Smooth muscle cell (in vitro differentiated cells): ENCODE measurements at regions not wholly inside any gene's neighbourhood (a gene's known extent, or its start where the extent isn't known, plus 50 kb on each side); places are given as distances from the start of the nearest gene placed in this dataset.
A peak's percentile ranks its signal among the peaks of the same experiment; 100 is the strongest.

Experiments used
- DNase-seq: peaks from one replicate; lab custom pipeline; 2025; ENCODE audit not compliant: unreplicated experiment; lab: John Stamatoyannopoulos, UW
- H2AFZ ChIP-seq: fragments of 200-600 bp; sonication (generic); 2 replicates; pipeline ENCODE4 v1.6.0; 2016; ENCODE audit warnings: antibody characterized with exemption, low read depth, mild to moderate bottlenecking
- H3F3A ChIP-seq: fragments of 200-600 bp; sonication (generic); 2 replicates; pipeline ENCODE4 v1.6.0; 2017; ENCODE audit warnings: antibody characterized with exemption, low read depth
- H3K27ac ChIP-seq: fragments of 200-600 bp; sonication (generic); 2 replicates; pipeline ENCODE4 v1.5.1; 2016; ENCODE audit warnings: low read depth, mild to moderate bottlenecking
- H3K27me3 ChIP-seq: fragments of 200-600 bp; sonication (generic); 2 replicates; pipeline ENCODE4 v1.6.1; 2016; ENCODE audit warnings: low read depth, mild to moderate bottlenecking
- H3K36me3 ChIP-seq: fragments of 200-600 bp; sonication (generic); 2 replicates; pipeline ENCODE4 v1.5.1; 2016; ENCODE audit warnings: low read depth
- H3K4me1 ChIP-seq: fragments of 200-600 bp; sonication (generic); 2 replicates; pipeline ENCODE4 v1.5.1; 2016; ENCODE audit warnings: low read depth
- H3K4me2 ChIP-seq: fragments of 200-600 bp; sonication (generic); 2 replicates; pipeline ENCODE4 v1.6.0; 2016; ENCODE audit warnings: mild to moderate bottlenecking
- H3K4me3 ChIP-seq: fragments of 200-600 bp; sonication (generic); 2 replicates; pipeline ENCODE4 v1.5.1; 2016; ENCODE audit warnings: mild to moderate bottlenecking
- H3K79me2 ChIP-seq: fragments of 200-600 bp; sonication (generic); 2 replicates; pipeline ENCODE4 v1.6.0; 2016; ENCODE audit warnings: low read depth, mild to moderate bottlenecking
- H3K9ac ChIP-seq: fragments of 200-600 bp; sonication (generic); 2 replicates; pipeline ENCODE4 v1.6.0; 2016; ENCODE audit warnings: low read depth
- H3K9me3 ChIP-seq: fragments of 200-600 bp; sonication (generic); replicated peaks from 2 replicates; pipeline ENCODE4 v1.5.1; 2016; ENCODE audit warnings: low read depth
- H4K20me1 ChIP-seq: fragments of 200-600 bp; sonication (generic); 2 replicates; pipeline ENCODE4 v1.6.0; 2016; ENCODE audit warnings: low read depth
- WGBS: methylation state at CpG from one replicate; pipeline ENCODE4 v1.1.7; 2016; ENCODE audit warnings: low lambda C conversion rate; 5-methylcytosine and 5-hydroxymethylcytosine counted together
- TF ChIP-seq, protein P1 (sequence below): fragments of 200-600 bp; sonication (generic); IDR thresholded peaks from 2 replicates; pipeline ENCODE4 v1.5.1; 2017; ENCODE audit warnings: borderline replicate concordance, mild to moderate bottlenecking, antibody characterized with exemption; ENCODE audit not compliant: insufficient read depth, poor library complexity, severe bottlenecking

DNA sequence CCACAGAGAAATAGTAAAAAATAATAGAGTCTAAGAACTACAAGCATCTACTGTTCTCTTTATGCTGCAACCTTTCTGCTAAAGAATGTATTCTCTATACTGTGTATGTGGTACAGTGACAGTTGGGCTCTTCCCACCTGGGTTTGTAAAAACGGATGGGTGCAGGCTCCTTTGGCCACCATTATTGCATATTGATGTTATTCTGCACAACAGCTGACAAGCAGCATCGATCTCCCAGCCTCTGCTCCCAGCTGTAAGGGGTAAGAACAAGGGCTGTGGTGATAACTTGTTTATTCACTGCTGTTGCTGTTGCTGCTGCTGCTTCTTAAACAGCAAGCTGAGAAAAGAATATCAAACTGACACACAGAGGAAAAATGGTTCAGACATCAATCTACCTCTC, 56.1 kb downstream of the KCNRG start:
- Histone ChIP-seq H3K4me1 (peaks cover 7% of the 10 kb centered on the region), H3K9me3 (no peaks in the 10 kb centered on the region), H3K27me3 (no peaks in the 10 kb centered on the region), H2AFZ (no peak overlapping the region), H3K27ac (no peak overlapping the region), H4K20me1 (no peaks in the 10 kb centered on the region), H3K9ac (no peak overlapping the region), H3K36me3 (no peaks in the 10 kb centered on the region), H3K4me3 (no peak overlapping the region), H3K79me2 (peaks cover 76% of the 10 kb centered on the region), H3K4me2 (no peak overlapping the region), H3F3A (no peaks in the 10 kb centered on the region)
- TF ChIP-seq, protein P1, sequence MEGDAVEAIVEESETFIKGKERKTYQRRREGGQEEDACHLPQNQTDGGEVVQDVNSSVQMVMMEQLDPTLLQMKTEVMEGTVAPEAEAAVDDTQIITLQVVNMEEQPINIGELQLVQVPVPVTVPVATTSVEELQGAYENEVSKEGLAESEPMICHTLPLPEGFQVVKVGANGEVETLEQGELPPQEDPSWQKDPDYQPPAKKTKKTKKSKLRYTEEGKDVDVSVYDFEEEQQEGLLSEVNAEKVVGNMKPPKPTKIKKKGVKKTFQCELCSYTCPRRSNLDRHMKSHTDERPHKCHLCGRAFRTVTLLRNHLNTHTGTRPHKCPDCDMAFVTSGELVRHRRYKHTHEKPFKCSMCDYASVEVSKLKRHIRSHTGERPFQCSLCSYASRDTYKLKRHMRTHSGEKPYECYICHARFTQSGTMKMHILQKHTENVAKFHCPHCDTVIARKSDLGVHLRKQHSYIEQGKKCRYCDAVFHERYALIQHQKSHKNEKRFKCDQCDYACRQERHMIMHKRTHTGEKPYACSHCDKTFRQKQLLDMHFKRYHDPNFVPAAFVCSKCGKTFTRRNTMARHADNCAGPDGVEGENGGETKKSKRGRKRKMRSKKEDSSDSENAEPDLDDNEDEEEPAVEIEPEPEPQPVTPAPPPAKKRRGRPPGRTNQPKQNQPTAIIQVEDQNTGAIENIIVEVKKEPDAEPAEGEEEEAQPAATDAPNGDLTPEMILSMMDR, result no peak
- DNase-seq, result no peak
- 83% methylated on average over 2 of the region's 2 CpGs for WGBS

DNA sequence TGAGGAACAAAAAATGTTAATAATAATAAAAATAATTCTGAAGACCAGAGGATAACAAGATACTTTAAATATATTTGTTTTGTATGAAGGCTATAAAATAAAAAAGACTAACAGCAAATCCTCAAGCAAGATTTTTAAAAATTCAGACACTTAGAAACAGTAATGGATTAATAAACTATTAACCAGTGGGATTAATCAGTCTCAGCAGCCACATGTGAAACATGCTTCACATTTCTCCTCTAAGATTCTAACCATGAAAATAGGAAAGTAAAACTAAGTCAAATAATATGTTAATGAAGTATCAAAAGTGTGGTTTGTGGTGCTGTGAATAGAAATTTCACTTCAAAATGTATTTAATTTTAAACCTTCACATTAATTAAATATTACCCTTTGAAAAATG, 57.4 kb downstream of the KCNRG start:
- DNase-seq, result no peak
- Histone ChIP-seq H3K4me1 (peaks cover 7% of the 10 kb centered on the region), H3K4me2 (peak overlapping the region; percentile 32)

GRCh38 chr13:50073340-50073739, 58.1 kb downstream of the KCNRG start:
- Histone ChIP-seq H3K27ac (no peak overlapping the region), H3K9ac (no peak overlapping the region)

More for the DNA sequence above, 57.4 kb downstream of the KCNRG start:
- no peaks in the 10 kb centered on the region for H3K36me3 ChIP-seq
- H2AFZ ChIP-seq, result no peak overlapping the region
- H3K27me3 ChIP-seq, result no peaks in the 10 kb centered on the region
- peaks cover 89% of the 10 kb centered on the region for H3K79me2 ChIP-seq
- TF ChIP-seq, protein P1, result no peak
- no peaks in the 10 kb centered on the region for H3F3A ChIP-seq
- no peak overlapping the region for H3K9ac ChIP-seq
- no peak overlapping the region for H3K27ac ChIP-seq
- no peaks in the 10 kb centered on the region for H3K9me3 ChIP-seq
- H4K20me1 ChIP-seq, result peaks cover 4% of the 10 kb centered on the region
- no peak overlapping the region for H3K4me3 ChIP-seq

DNA sequence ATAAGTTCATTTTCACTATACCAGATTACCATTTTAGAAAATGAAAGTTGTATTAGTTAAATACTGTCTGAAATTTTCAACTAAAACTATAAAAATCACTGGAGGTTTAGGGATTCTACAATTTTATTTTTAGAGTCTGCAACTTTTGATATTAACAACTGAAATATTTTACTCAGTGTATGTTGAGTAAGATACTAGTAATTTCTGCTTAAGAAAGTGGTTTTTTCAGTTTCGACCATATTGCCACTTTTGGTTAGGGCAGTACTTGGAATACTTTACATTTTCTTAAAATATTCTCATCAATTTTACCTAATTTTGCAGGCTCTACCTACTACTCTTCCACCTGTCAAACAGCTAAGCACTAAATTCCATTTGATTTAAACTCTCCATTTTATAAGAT, 59.6 kb downstream of the KCNRG start:
- Histone ChIP-seq H3F3A (no peaks in the 10 kb centered on the region), H3K36me3 (no peaks in the 10 kb centered on the region), H3K4me2 (no peak overlapping the region), H3K9me3 (no peaks in the 10 kb centered on the region), H3K79me2 (peaks cover 100% of the 10 kb centered on the region), H3K27ac (no peak overlapping the region), H3K4me3 (no peak overlapping the region), H3K27me3 (no peaks in the 10 kb centered on the region), H3K9ac (no peak overlapping the region), H4K20me1 (peaks cover 4% of the 10 kb centered on the region), H3K4me1 (peaks cover 22% of the 10 kb centered on the region), H2AFZ (no peak overlapping the region)
- 89% methylated on average over 1 of the region's 1 CpG for WGBS
- TF ChIP-seq, protein P1, result no peak
- DNase-seq, result no peak

More at GRCh38 chr13:50073340-50073739, 58.1 kb downstream of the KCNRG start:
- Histone ChIP-seq H4K20me1 (peaks cover 4% of the 10 kb centered on the region), H3K4me2 (no peak overlapping the region), H3K27me3 (no peaks in the 10 kb centered on the region), H3K4me1 (peaks cover 11% of the 10 kb centered on the region), H3K4me3 (no peak overlapping the region), H3K9me3 (no peaks in the 10 kb centered on the region), H3K36me3 (no peaks in the 10 kb centered on the region), H3K79me2 (peaks cover 96% of the 10 kb centered on the region), H3F3A (no peaks in the 10 kb centered on the region), H2AFZ (no peak overlapping the region)
- TF ChIP-seq, protein P1, result no peak
- 85% methylated on average over 1 of the region's 1 CpG for WGBS
- DNase-seq, result no peak
